HG03159 (cell line): ENCODE measurements at regions not wholly inside any gene's neighbourhood (a gene's known extent, or its start where the extent isn't known, plus 50 kb on each side); places are given as distances from the start of the nearest gene placed in this dataset.
"Not testable (repeated sequence)": the region's sequence is repeated elsewhere in the genome, so short reads cannot be mapped to it uniquely, and the experiment has no call there.

ENCODE experiments used
- ATAC-seq: cut with Tn5 transposase; IDR thresholded peaks from one replicate; pipeline ENCODE4 v1.9.1; 2021; ENCODE audit warnings: mild to moderate bottlenecking, moderate library complexity; ENCODE audit not compliant: unreplicated experiment

DNA sequence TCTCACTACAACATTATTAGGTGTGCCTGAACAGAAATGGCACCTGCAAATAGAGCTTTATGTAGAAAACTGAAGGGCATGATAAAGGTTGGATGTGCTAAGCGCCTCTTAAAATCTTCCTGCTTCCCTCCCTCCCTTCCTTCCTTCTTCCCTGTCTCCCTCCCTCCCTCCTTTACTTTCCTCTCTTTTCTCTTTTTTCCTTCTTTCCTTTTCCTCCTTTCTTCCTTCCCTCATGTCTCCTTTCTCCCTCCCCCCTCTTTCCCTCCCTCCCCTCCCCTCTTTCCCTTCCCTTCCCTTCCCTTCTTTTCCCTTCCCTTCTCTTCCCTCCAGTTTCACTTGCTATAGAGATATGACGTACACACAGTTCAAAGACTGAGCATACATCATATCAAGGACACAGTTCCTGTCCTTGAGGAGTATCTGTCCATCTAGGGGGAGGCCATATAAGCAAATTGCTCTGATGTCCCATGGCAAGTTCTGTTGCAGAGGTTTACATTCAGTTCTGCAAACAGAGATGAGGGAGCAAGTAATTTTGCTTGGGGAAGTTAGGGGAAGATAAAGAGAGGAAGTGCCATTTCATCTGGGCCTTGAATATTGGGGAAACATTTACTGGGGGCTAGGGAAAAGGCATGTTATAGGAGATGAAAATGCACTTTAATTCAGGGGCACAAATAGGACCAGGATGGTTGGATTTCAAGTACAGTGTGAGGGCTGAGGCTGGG, 79.0 kb upstream of the EEF1E1 start:
- no peak for ATAC-seq

- ATAC-seq = no peak
These were observed 78.2 kb upstream of the EEF1E1 start for GRCh38 chr6:8180327-8181159.

- no peak for ATAC-seq
These were observed 75.4 kb upstream of the EEF1E1 start for GRCh38 chr6:8177721-8178120.

GRCh38 chr6:8175046-8175777, 72.9 kb upstream of the EEF1E1 start:
- ATAC-seq = no peak

DNA sequence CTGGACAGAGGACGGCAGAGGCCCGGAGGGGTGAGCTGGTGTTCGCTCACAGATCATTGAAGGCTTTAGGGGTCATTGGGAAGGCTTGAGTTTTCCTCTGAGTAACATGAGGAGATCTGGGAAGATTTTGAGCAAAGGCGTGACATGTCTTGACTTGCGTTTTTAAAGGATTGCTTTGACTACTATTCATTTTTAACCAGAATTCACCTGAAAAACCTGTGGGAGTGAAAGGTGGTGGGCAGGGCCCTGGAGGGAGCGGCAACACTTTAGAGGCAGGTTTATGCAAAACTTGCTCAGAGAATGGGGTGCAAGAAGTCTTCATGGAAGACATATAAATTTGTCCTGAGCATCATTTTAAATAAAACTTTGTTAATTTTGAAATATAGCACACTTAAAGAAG, 72.2 kb upstream of the EEF1E1 start:
- no peak for ATAC-seq

DNA sequence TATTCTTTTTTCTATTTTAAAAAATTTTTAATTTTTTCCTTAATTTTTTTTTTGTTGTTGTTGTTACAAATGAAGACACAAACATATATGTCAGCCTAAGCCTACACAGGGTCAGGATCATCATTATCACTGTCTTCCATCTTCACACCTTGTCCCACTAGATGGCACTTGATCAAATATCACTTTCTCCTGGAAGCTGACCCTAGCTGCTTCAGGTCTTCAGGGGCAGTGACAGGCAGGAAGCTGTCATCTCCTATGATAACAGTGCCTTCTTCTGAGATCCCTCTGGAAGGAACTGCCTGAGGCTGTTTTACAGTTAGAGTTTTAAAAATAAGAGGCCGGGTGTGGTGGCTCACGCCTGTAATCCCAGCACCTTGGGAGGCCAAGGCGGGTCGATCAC, 70.2 kb upstream of the EEF1E1 start:
- no peak for ATAC-seq

- no peak for ATAC-seq
These were observed 68.4 kb upstream of the EEF1E1 start for GRCh38 chr6:8170754-8171153.

DNA sequence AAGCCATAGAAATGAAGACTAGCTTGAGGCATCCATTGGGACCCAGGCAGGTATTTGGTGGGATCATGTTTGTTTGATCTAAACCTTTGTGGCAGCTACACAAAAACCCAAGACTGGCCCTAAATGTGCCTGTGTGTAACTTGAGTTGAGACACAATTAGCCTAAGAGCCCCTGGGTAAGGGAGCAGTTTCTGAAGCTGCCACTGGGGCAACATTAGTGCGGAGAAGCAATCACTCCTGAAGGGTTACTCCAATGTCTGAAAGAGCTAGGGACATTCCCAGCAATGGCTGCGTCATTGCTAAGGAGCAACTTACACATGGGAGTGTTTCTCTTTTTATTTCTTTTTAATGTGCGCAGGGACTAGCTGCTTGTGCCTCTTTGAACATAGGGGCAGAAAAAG, 67.9 kb upstream of the EEF1E1 start:
- no peak for ATAC-seq

- no peak for ATAC-seq
These were observed 63.8 kb upstream of the EEF1E1 start for GRCh38 chr6:8166156-8166555.

- ATAC-seq = not testable (repeated sequence)
These were observed 62.7 kb upstream of the EEF1E1 start for GRCh38 chr6:8165008-8165407.

DNA sequence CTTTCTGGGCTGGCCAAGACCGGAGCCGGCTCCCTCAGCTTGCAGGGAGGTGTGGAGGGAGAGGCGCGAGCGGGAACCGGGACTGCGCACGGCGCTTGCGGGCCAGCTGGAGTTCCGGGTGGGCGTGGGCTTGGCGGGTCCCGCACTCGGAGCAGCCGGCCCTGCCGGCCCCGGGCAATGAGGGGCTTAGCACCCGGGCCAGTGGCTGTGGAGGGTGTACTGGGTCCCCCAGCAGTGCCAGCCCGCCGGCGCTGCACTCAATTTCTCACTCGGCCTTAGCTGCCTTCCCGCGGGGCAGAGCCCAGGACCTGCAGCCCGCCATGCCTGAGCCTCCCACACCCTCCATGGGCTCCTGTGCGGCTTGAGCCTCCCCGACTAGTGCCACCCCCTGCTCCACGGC, 61.9 kb upstream of the EEF1E1 start:
- ATAC-seq = not testable (repeated sequence)

GRCh38 chr6:8159966-8160365, 57.6 kb upstream of the EEF1E1 start:
- no peak for ATAC-seq

- no peak for ATAC-seq
These were observed 55.5 kb upstream of the EEF1E1 start for GRCh38 chr6:8157839-8158238.

DNA sequence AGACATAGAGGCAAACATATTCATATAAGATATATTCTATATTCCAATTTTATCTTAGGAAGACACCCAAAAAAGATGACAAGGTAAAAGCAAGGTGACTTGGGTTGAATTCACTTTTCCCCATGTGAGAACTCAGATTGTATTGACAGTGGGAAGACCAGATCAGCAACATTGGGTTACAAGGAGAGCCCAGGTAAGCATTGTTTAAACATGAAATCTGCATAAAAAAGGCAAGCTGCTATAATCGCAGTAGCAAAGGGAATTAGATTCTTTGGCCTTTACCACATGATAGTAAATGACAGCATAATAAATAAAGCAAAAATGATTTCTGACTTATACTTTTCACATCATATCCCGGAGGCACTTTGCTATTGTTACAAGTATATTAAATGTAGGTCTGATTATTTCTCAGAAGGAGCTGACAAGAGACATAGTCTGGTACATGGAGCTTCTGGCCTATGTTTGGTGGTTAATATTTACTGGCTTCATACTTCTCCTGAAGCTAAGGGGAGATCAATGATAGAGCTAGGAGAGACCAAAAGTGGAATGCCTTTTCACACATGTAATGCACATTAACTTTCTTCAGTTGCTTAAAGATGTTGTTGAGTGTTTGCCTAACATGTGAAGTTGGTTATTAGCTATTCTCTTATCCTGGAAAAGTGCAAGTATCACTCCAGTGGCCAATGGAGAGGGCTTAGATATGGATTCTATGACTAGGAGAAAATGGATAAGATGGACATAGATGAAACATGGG, 53.1 kb upstream of the EEF1E1 start:
- no peak for ATAC-seq
